ENCODE measurements at regions not wholly inside any gene's neighbourhood (a gene's known extent, or its start where the extent isn't known, plus 50 kb on each side); places are given as distances from the start of the nearest gene placed in this dataset.
A peak's percentile ranks its signal among the peaks of the same experiment; 100 is the strongest.
"Not testable (repeated sequence)": the region's sequence is repeated elsewhere in the genome, so short reads cannot be mapped to it uniquely, and the experiment has no call there.

DNA sequence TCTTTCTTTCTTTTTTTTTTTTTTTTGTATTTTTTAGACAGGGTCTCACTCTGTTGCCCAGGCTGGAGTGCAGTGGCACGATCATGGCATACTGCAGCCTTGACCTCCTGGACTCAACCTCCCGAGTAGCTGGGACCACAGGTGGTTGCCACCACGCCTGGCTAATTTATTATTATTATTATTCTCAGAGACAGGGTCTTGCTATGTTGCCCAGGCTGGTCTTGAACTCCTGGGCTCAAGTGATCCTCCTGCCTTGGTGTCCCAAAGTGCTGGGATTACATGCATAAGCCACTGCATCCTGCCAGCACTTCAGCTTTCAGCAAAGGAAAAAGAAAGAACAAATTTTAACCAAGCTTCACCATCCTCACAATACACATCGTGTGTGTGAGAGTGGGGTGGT lies 97.9 kb upstream of the SERBP1 start:
- no peak for DNase-seq (ENCODE audit: low read depth in 2 of 2)

- no peak for DNase-seq (ENCODE audit: low read depth in 2 of 2)
Observed at GRCh38 chr1:67530071-67530470, 99.9 kb upstream of the SERBP1 start.

- peak; percentile 74 to 85 for DNase-seq (ENCODE audit: low read depth in 2 of 2)
Observed at GRCh38 chr1:67532452-67533216, 102.4 kb upstream of the SERBP1 start.

GRCh38 chr1:67534627-67535065 lies 104.4 kb upstream of the SERBP1 start:
- DNase-seq (ENCODE audit: low read depth in 2 of 2) = peak in 1 of 2 donors; percentile 59

GRCh38 chr1:67535474-67535873 lies 105.3 kb upstream of the SERBP1 start:
- peak; percentile 77 to 84 for DNase-seq (ENCODE audit: low read depth in 2 of 2)

- DNase-seq (ENCODE audit: low read depth in 2 of 2) = no peak
Observed at GRCh38 chr1:67536957-67537666, 106.9 kb upstream of the SERBP1 start.

DNA sequence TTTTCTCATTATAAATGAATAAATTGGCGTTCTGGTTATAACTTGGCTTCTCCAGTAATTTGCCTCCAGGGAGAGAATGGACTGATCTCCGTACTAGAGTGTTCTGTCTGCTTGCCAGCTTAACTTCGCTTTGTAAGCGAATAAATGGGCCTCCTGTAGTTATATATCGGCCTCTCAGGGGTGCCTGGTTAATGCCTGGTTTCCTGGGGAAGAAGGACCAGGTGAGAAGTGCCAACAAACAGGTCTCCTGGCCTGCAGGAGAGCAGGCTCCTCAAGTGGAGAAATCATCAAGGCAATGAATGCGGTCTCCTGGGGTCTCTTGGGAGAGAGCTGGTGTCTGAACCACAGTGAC lies 107.4 kb upstream of the SERBP1 start:
- DNase-seq (ENCODE audit: low read depth in 2 of 2) = no peak

DNA sequence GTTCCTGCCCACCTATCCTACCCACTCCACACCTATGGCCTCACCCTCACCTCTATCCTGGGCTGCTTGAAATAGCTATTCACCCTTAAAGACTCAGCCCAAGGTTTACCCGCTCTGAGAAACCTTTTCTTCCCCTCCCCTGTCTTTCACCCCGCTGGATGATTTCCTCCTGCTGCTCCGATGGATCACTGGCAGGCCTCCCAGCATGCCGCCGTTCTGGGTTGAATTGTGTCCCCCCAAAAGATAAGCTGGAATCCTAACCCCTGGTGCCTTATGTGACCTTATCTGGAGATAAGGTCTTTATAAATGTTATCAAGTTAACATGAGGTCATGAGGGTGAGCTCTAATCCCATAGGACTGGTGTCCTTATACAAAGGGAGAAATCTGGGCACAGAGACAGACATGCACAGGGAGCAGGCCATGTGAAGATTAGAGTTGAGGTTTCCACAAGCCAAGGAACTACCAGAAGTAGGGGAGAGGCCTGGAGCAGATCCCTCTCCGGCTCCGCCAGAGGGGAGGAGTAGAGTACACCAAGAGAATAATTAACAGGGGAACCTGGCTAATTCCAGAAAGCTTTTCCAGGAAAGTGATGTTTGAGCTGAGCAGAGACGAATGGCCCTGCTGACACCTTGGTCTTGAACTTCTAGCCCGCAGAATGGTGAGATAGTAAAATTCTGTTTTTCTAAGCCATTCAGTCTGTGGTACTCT lies 110.0 kb upstream of the SERBP1 start:
- DNase-seq (ENCODE audit: low read depth in 2 of 2) = no peak

GRCh38 chr1:67540733-67541125 lies 110.5 kb upstream of the SERBP1 start:
- peak in 1 of 2 donors; percentile 34 for DNase-seq (ENCODE audit: low read depth in 2 of 2)

GRCh38 chr1:67542747-67543146 lies 112.5 kb upstream of the SERBP1 start:
- DNase-seq (ENCODE audit: low read depth in 2 of 2) = no peak

DNA sequence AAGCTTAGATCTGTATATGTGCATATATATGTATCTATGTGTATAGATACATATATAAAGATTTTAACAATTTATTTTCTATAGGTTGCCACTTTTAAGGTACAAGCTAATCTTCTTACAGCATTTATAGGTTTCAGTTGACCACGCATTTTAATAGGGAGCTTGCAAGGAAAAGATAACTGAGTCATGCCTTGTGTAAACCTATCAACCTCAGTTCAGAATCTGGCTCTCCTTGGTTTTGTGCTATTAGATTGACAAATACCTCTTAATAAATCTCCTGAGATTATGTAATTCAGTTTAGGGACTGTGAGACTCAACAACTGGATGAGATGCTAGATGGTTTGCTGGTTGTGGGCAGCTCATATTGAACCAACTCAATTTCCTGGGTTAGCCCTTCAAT lies 114.7 kb upstream of the SERBP1 start:
- no peak for DNase-seq (ENCODE audit: low read depth in 2 of 2)

DNA sequence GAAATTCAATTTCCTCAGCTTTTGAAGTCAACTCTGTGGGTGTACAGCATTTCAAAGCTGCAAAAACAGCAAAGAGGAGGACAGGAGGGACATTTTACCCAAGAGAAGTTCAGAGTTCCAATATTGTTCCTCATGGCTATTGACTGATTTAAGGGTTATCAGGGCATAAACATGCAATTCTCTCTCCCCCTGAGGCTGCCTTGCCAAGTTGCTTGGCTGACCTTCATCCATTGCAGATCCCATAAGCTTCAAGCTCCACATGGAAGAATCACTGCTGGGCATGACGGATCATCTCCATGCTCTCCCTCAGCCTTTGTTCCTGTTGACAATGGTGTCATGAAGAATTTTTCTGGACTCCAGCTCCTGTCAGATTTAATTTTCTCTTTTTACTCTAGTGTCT lies 115.2 kb upstream of the SERBP1 start:
- DNase-seq (ENCODE audit: low read depth in 2 of 2) = no peak

DNA sequence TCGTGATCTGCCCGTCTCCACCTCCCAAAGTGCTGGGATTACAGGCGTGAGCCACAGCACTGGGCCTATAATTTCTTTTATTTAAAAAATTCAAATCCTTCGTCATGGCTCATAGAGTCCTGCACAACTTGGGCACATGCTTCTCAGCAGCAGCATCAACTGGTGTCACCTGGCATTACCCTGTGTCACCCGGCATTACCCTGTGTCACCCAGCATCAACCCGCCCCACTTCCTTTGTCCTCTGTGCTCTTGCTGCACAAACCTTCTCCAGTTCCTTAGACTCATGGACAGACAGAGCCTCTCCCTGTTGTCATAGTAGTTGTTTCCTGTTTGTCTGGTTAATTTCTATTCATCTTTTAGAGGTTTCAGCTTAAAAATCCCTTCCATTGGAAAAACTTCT lies 121.2 kb upstream of the SERBP1 start:
- DNase-seq (ENCODE audit: low read depth in 2 of 2) = no peak

DNA sequence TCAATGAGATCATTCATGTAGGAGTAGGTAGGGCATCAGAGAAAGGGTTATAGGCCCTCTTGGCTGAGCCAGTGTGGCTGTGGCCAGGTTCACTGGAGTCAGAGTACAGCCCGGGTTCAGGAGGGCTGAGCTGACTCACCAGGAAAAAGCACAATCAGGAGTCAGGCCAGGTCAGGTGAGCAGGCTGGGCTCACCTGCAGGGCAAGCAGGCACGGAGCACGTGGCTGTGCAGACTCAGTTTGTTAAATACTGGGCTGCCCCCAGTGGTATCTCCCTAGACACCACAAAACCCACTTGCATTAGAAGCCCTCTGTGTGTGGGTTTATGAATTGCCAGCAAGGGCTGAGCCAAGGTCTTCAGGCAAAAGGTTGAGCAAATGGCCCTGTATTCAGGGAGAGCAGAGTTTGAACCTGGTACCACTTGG lies 122.1 kb upstream of the SERBP1 start:
- peak in 1 of 2 donors; percentile 12 for DNase-seq (ENCODE audit: low read depth in 2 of 2)

GRCh38 chr1:67554204-67554603 lies 124.0 kb upstream of the SERBP1 start:
- DNase-seq (ENCODE audit: low read depth in 2 of 2) = not testable (repeated sequence)

GRCh38 chr1:67555461-67556296 lies 125.5 kb upstream of the SERBP1 start:
- no peak for DNase-seq (ENCODE audit: low read depth in 2 of 2)

GRCh38 chr1:67556297-67556900 lies 126.2 kb upstream of the SERBP1 start:
- DNase-seq (ENCODE audit: low read depth in 2 of 2) = no peak

DNA sequence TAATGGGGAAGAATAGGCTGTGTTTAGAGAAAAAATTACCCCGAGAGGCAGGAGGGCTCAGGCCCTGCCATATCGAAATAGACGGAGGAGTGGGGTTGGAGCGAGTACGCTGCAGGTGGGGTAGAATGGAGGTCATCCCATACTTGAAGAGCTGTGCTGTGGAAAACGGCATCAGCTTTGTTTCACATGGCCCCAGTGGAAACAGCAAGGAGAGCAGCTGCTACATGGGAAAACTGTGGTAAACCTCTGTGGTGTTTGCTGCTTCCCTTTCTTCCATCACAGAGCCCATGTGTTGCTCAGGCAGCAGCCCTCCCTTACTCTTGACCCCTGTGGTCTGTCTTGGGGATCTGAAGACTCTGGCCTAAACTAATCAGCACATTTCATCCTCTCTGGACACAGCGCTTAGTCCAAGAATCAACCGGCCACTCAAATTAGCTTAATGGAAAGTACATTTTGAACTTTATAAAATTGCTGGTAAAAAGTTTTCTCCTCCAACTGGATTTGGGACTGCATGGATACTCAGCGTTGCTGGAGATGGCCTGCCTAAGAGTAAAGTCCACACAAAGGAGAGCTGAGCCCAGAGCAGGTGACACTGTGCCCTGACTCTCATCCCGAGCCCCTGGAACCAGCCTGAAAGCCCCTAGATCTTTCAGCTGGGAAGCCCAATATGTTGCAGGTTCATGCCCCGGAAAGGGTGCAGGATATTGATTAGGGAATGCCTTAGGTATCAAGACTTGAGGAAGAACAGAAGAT lies 127.1 kb upstream of the GADD45A start:
- no peak for DNase-seq (ENCODE audit: low read depth in 2 of 2)

DNA sequence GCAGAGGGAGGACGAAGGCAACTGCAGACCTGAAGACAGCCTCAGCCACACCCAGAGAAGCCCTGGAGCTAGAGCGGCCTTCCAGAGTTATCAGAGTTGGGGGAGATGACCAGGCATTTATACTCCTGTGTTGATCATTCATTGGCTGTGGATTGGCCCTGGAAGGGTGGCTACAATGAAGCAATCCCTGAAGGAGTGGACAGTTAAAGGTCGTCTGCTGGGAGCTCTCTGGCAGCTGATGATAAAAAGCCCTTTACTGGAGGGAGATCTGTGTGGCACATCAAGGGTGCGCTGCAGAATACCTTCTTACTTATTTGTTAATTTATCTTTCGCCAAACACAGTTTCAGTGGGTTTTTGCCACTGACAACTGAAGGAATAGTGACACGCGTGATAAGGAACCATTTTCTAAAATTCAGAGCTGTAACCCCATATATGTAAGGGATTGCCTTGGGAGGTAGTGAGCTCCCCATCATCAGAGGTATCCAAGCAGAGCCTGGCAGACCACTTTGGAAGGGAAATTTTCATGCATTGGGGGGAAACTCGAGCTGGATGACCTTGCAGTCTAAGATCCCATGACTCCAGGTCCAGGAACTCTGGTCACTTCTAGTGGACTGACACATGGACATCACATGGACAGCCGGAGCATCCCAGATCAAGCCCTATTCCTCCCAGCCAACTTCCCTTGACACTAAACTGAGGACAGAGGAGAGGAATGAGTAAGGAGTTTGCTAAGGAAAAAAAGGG lies 126.4 kb upstream of the GADD45A start:
- DNase-seq (ENCODE audit: low read depth in 2 of 2) = no peak

- DNase-seq (ENCODE audit: low read depth in 2 of 2) = no peak
Observed at GRCh38 chr1:67559222-67559700, 125.7 kb upstream of the GADD45A start.
